ENCODE measurements at regions not wholly inside any gene's neighbourhood (a gene's known extent, or its start where the extent isn't known, plus 50 kb on each side); places are given as distances from the start of the nearest gene placed in this dataset.

DNA sequence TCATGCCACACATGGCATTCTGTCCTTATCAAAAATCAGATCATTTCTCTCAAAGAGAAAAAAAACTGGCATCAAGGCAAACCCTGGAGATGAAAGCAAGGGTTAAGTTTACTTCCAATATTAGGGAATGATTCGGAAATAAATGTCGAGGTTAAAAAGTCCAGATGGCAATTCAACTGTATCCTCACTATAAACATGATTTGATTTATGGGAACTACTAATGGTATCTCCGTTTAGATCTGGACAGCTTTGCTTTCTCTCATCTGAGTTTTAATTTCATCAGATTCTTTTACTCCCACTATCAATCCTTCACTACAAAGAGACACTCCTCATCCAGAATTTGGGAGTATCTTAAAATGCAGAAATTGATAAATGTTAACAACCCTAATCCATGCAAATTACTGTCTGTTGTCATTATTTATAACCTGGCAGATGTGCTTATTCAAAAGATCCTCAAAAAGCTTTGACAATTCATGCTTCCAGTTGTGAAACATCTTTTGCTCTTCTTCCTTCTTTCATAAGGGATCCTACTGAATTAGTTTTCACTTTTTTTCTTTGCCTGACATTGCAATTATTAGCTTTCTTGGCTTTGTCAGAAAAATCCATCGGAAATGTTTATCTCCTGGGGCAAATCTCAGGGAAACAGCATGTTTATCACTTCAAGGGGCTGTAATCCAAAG lies 903.2 kb downstream of the MCTP2 start:
- DNase-seq (ENCODE audit: low read depth) = no peak
- H3K27me3 ChIP-seq (ENCODE audit: control insufficient read depth, insufficient read depth, low read length) = no peaks in the 10 kb centered on the region
- TF ChIP-seq CTCF (IDR thresholded peaks at IDR 0.05; ENCODE audit: insufficient read depth, low read length, severe bottlenecking) = no peak
- H3K36me3 ChIP-seq (ENCODE audit: control insufficient read depth, insufficient read depth, low read length) = no peaks in the 10 kb centered on the region
- no peak overlapping the region for H3K4me3 ChIP-seq (ENCODE audit: low read depth, low read length)
- FAIRE-seq = no peak

GRCh38 chr15:95138604-95139270 lies 907.4 kb downstream of the MCTP2 start:
- no peak for TF ChIP-seq CTCF (IDR thresholded peaks at IDR 0.05; ENCODE audit: insufficient read depth, low read length, severe bottlenecking)
- DNase-seq (ENCODE audit: low read depth) (no peak), FAIRE-seq (no peak)

DNA sequence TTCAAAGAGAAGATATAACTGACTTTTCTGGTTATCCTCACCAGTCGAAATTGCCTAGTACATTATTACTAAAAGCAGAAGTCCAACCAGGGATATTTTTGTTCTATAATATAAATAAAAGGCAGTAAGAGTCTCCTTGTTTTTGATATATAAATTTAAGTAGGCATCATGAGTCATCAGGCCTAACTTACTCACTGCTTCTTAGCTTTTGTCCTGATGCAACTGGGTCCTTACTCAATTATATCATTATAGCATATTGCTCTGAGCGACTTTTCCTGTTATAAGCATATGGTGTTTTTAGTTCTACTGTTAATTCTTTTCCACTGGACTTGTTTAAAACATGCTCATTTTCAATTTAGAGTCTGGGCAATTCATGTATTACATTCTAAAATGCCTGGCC lies 910.1 kb downstream of the MCTP2 start:
- no peaks in the 10 kb centered on the region for H3K27me3 ChIP-seq (ENCODE audit: control insufficient read depth, insufficient read depth, low read length)
- TF ChIP-seq CTCF (IDR thresholded peaks at IDR 0.05; ENCODE audit: insufficient read depth, low read length, severe bottlenecking) = no peak
- peak; percentile 66 for DNase-seq (ENCODE audit: low read depth)
- no peak for FAIRE-seq
- no peaks in the 10 kb centered on the region for H3K36me3 ChIP-seq (ENCODE audit: control insufficient read depth, insufficient read depth, low read length)
- no peak overlapping the region for H3K4me3 ChIP-seq (ENCODE audit: low read depth, low read length)

More at GRCh38 chr15:95138604-95139270, 907.4 kb downstream of the MCTP2 start:
- Histone ChIP-seq H3K27me3 (ENCODE audit: control insufficient read depth, insufficient read depth, low read length) (no peaks in the 10 kb centered on the region), H3K4me3 (ENCODE audit: low read depth, low read length) (no peak overlapping the region), H3K36me3 (ENCODE audit: control insufficient read depth, insufficient read depth, low read length) (no peaks in the 10 kb centered on the region)

- Histone ChIP-seq H3K4me3 (ENCODE audit: low read depth, low read length) (no peak overlapping the region), H3K27me3 (ENCODE audit: control insufficient read depth, insufficient read depth, low read length) (no peaks in the 10 kb centered on the region), H3K36me3 (ENCODE audit: control insufficient read depth, insufficient read depth, low read length) (no peaks in the 10 kb centered on the region)
- no peak for DNase-seq (ENCODE audit: low read depth)
- no peak for FAIRE-seq
- no peak for TF ChIP-seq CTCF (IDR thresholded peaks at IDR 0.05; ENCODE audit: insufficient read depth, low read length, severe bottlenecking)
These were observed 911.2 kb downstream of the MCTP2 start for GRCh38 chr15:95142531-95142930.

DNA sequence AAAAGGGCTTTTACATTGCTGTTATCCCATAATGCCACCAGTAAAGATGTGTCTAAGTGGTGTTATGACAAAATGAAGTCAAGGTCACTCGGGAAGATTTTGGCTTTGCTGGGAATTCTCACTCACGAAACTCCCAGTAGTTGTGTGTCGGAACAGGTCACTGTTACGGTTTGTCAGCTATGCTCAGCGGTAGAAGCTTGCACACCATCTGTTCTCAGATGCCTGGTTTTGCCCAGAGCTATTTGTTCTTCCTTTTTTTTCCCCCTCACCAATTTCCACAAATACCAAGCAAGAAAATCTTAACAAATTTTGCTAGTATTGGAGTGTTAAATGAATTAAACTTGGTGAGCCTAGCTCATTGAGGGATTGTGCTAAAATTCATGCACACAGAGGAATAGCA lies 915.1 kb downstream of the MCTP2 start:
- H3K27me3 ChIP-seq (ENCODE audit: control insufficient read depth, insufficient read depth, low read length) = no peaks in the 10 kb centered on the region
- FAIRE-seq (no peak), DNase-seq (ENCODE audit: low read depth) (no peak)
- no peaks in the 10 kb centered on the region for H3K36me3 ChIP-seq (ENCODE audit: control insufficient read depth, insufficient read depth, low read length)
- no peak for TF ChIP-seq CTCF (IDR thresholded peaks at IDR 0.05; ENCODE audit: insufficient read depth, low read length, severe bottlenecking)
- no peak overlapping the region for H3K4me3 ChIP-seq (ENCODE audit: low read depth, low read length)
